WTC11 (cell line): ENCODE measurements at regions not wholly inside any gene's neighbourhood (a gene's known extent, or its start where the extent isn't known, plus 50 kb on each side); places are given as distances from the start of the nearest gene placed in this dataset.

Experiments
- CREM ChIP-seq: sonication (generic); formaldehyde crosslinking; IDR thresholded peaks from 2 replicates; pipeline ENCODE4 v1.8.1; 2022; ENCODE audit warnings: mild to moderate bottlenecking, missing genetic modification reagents, moderate library complexity
- ETV6 ChIP-seq: sonication (generic); formaldehyde crosslinking; IDR thresholded peaks from 2 replicates; pipeline ENCODE4 v1.8.1; 2022; ENCODE audit warnings: mild to moderate bottlenecking, missing genetic modification reagents
- KAT7 ChIP-seq: sonication (generic); formaldehyde crosslinking; IDR thresholded peaks from 2 replicates; pipeline ENCODE4 v1.8.1; 2023; ENCODE audit warnings: missing genetic modification reagents, mild to moderate bottlenecking, borderline replicate concordance
- NFE2L1 ChIP-seq: sonication (generic); formaldehyde crosslinking; IDR thresholded peaks from 2 replicates; pipeline ENCODE4 v1.8.1; 2023; ENCODE audit warnings: missing genetic modification reagents
- NFYB ChIP-seq: sonication (generic); formaldehyde crosslinking; conservative IDR thresholded peaks from 2 replicates; pipeline ENCODE4 v1.8.0; 2022; ENCODE audit warnings: low read depth, missing genetic modification reagents
- SP1 ChIP-seq: sonication (generic); formaldehyde crosslinking; conservative IDR thresholded peaks from 2 replicates; pipeline ENCODE4 v1.8.1; 2022; ENCODE audit warnings: missing genetic modification reagents
- ZNF232 ChIP-seq: sonication (generic); formaldehyde crosslinking; IDR thresholded peaks from 2 replicates; pipeline ENCODE4 v1.8.0; 2022; ENCODE audit warnings: mild to moderate bottlenecking, missing genetic modification reagents
- TF ChIP-seq, protein P1 (sequence below): fragments of 200-600 bp; IDR thresholded peaks from 2 replicates; pipeline ENCODE4 v1.8.0; 2022; ENCODE audit warnings: antibody characterized with exemption
- TF ChIP-seq, protein P2 (sequence below): sonication (generic); formaldehyde crosslinking; IDR thresholded peaks from 2 replicates; pipeline ENCODE4 v1.8.0; 2022; ENCODE audit warnings: mild to moderate bottlenecking, missing genetic modification reagents
- TF ChIP-seq, protein P3 (sequence below): sonication (generic); formaldehyde crosslinking; IDR thresholded peaks from 2 replicates; pipeline ENCODE4 v1.8.1; 2022; ENCODE audit warnings: low read depth, missing genetic modification reagents, borderline replicate concordance
- TF ChIP-seq, protein P4 (sequence below): fragments of 250-450 bp; sonication (Bioruptor Pico); IDR thresholded peaks from 2 replicates; pipeline ENCODE4 v1.9.0; 2021; ENCODE audit warnings: mild to moderate bottlenecking
- TF ChIP-seq, protein P5 (sequence below): sonication (generic); formaldehyde crosslinking; IDR thresholded peaks from 2 replicates; pipeline ENCODE4 v1.8.1; 2023; ENCODE audit warnings: mild to moderate bottlenecking, missing genetic modification reagents
- TF ChIP-seq, protein P6 (sequence below): sonication (generic); formaldehyde crosslinking; IDR thresholded peaks from 2 replicates; pipeline ENCODE4 v1.8.1; 2023; ENCODE audit warnings: mild to moderate bottlenecking, missing genetic modification reagents, moderate library complexity
- TF ChIP-seq, protein P7 (sequence below): sonication (generic); formaldehyde crosslinking; IDR thresholded peaks from 2 replicates; pipeline ENCODE4 v1.8.0; 2022; ENCODE audit warnings: mild to moderate bottlenecking, missing genetic modification reagents

DNA sequence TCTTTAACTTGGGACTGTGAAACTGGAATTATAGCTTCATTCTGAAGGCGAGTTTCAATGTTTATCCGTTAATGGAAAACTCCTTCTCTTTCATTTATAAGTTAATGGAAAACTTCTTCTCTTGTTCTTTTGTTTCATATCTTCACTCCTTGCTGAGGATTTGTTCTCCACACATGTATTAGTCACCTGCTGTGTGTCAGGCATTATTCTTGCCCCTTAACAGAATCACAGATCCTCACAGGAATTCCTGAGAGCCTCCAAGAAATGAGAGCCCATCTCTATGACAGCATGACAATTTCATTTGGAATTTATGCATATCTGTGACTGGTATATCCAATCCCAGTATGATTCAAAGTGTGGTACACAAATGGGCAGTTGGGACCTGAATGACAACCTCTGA, 545.8 kb downstream of the BCL11A start:
- TF ChIP-seq, protein P1, sequence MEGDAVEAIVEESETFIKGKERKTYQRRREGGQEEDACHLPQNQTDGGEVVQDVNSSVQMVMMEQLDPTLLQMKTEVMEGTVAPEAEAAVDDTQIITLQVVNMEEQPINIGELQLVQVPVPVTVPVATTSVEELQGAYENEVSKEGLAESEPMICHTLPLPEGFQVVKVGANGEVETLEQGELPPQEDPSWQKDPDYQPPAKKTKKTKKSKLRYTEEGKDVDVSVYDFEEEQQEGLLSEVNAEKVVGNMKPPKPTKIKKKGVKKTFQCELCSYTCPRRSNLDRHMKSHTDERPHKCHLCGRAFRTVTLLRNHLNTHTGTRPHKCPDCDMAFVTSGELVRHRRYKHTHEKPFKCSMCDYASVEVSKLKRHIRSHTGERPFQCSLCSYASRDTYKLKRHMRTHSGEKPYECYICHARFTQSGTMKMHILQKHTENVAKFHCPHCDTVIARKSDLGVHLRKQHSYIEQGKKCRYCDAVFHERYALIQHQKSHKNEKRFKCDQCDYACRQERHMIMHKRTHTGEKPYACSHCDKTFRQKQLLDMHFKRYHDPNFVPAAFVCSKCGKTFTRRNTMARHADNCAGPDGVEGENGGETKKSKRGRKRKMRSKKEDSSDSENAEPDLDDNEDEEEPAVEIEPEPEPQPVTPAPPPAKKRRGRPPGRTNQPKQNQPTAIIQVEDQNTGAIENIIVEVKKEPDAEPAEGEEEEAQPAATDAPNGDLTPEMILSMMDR, result no peak
- TF ChIP-seq, protein P2, sequence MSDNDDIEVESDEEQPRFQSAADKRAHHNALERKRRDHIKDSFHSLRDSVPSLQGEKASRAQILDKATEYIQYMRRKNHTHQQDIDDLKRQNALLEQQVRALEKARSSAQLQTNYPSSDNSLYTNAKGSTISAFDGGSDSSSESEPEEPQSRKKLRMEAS (CRISPR knock-in tag), result no peak
- TF ChIP-seq SP1 (CRISPR knock-in tag) (no peak), ETV6 (CRISPR knock-in tag) (no peak), CREM (CRISPR knock-in tag) (no peak), ZNF232 (no peak), KAT7 (CRISPR knock-in tag) (no peak), NFE2L1 (CRISPR knock-in tag) (no peak), NFYB (no peak)
- TF ChIP-seq, protein P3, sequence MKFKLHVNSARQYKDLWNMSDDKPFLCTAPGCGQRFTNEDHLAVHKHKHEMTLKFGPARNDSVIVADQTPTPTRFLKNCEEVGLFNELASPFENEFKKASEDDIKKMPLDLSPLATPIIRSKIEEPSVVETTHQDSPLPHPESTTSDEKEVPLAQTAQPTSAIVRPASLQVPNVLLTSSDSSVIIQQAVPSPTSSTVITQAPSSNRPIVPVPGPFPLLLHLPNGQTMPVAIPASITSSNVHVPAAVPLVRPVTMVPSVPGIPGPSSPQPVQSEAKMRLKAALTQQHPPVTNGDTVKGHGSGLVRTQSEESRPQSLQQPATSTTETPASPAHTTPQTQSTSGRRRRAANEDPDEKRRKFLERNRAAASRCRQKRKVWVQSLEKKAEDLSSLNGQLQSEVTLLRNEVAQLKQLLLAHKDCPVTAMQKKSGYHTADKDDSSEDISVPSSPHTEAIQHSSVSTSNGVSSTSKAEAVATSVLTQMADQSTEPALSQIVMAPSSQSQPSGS, result no peak
- TF ChIP-seq, protein P4, sequence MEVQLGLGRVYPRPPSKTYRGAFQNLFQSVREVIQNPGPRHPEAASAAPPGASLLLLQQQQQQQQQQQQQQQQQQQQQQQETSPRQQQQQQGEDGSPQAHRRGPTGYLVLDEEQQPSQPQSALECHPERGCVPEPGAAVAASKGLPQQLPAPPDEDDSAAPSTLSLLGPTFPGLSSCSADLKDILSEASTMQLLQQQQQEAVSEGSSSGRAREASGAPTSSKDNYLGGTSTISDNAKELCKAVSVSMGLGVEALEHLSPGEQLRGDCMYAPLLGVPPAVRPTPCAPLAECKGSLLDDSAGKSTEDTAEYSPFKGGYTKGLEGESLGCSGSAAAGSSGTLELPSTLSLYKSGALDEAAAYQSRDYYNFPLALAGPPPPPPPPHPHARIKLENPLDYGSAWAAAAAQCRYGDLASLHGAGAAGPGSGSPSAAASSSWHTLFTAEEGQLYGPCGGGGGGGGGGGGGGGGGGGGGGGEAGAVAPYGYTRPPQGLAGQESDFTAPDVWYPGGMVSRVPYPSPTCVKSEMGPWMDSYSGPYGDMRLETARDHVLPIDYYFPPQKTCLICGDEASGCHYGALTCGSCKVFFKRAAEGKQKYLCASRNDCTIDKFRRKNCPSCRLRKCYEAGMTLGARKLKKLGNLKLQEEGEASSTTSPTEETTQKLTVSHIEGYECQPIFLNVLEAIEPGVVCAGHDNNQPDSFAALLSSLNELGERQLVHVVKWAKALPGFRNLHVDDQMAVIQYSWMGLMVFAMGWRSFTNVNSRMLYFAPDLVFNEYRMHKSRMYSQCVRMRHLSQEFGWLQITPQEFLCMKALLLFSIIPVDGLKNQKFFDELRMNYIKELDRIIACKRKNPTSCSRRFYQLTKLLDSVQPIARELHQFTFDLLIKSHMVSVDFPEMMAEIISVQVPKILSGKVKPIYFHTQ (CRISPR knock-in tag), result no peak
- TF ChIP-seq, protein P5, sequence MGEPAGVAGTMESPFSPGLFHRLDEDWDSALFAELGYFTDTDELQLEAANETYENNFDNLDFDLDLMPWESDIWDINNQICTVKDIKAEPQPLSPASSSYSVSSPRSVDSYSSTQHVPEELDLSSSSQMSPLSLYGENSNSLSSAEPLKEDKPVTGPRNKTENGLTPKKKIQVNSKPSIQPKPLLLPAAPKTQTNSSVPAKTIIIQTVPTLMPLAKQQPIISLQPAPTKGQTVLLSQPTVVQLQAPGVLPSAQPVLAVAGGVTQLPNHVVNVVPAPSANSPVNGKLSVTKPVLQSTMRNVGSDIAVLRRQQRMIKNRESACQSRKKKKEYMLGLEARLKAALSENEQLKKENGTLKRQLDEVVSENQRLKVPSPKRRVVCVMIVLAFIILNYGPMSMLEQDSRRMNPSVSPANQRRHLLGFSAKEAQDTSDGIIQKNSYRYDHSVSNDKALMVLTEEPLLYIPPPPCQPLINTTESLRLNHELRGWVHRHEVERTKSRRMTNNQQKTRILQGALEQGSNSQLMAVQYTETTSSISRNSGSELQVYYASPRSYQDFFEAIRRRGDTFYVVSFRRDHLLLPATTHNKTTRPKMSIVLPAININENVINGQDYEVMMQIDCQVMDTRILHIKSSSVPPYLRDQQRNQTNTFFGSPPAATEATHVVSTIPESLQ (CRISPR knock-in tag), result no peak
- TF ChIP-seq, protein P6, sequence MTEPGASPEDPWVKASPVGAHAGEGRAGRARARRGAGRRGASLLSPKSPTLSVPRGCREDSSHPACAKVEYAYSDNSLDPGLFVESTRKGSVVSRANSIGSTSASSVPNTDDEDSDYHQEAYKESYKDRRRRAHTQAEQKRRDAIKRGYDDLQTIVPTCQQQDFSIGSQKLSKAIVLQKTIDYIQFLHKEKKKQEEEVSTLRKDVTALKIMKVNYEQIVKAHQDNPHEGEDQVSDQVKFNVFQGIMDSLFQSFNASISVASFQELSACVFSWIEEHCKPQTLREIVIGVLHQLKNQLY, result no peak
- TF ChIP-seq, protein P7, sequence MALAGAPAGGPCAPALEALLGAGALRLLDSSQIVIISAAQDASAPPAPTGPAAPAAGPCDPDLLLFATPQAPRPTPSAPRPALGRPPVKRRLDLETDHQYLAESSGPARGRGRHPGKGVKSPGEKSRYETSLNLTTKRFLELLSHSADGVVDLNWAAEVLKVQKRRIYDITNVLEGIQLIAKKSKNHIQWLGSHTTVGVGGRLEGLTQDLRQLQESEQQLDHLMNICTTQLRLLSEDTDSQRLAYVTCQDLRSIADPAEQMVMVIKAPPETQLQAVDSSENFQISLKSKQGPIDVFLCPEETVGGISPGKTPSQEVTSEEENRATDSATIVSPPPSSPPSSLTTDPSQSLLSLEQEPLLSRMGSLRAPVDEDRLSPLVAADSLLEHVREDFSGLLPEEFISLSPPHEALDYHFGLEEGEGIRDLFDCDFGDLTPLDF (CRISPR knock-in tag), result no peak
